GM11168 (cell line): ENCODE measurements at regions not wholly inside any gene's neighbourhood (a gene's known extent, or its start where the extent isn't known, plus 50 kb on each side); places are given as distances from the start of the nearest gene placed in this dataset.

ENCODE experiments used
- in situ Hi-C: fragments of 300-500 bp; cut with MboI; formaldehyde crosslinking; loops from one replicate; pipeline ENCODE4 v1.12.0; 2022; ENCODE audit warnings: low sequenced_read_pairs; ENCODE audit not compliant: unreplicated experiment

DNA sequence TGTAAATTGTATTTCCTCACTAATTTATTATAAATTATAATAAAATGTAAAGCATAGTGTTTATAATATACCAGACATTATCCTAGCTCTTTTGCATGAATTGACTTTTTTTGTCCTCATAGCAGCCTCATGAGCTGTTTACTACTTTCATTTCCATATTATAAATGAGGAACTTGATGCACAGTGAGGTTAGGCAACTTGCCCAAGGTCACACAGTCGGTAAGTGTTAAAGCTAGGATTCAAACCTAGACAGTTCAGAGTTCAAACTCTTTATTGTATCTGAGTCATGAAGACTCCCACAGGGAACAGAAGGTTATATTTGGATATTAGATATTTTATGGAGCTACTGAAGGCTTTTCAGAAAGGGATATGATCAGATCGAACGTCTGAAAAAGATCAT lies 322.2 kb upstream of the SATB1 start:
- in situ Hi-C loops = no loop called here

DNA sequence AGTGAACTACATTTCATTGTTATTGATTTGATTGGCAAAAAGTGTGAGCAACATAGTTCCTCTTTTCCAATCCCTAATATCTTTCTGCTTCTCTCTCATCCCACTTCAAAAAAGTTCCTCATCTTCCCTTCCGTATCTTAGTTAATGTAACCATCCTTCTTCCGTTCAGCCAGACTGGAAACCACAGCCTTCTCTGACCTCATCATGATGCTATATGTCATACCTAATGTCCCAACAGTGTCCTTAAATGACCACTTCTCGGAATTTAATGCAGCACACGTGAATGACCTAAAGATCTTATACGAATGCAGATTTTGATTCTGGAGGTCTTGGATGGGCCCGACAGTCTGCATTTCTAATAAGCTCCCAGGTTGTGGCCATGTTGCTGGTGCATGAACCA lies 320.3 kb upstream of the SATB1 start:
- in situ Hi-C loops = no loop called here

- in situ Hi-C loops = no loop called here
These were observed 319.3 kb upstream of the SATB1 start for GRCh38 chr3:18744472-18744871.

GRCh38 chr3:18743761-18744160 lies 318.6 kb upstream of the SATB1 start:
- in situ Hi-C loops = no loop called here

GRCh38 chr3:18740631-18741583 lies 315.8 kb upstream of the SATB1 start:
- in situ Hi-C loops = no loop called here

GRCh38 chr3:18739099-18739433 lies 313.9 kb upstream of the SATB1 start:
- in situ Hi-C loops = no loop called here

GRCh38 chr3:18738393-18739098 lies 313.4 kb upstream of the SATB1 start:
- in situ Hi-C loops = no loop called here

GRCh38 chr3:18735005-18735404 lies 309.9 kb upstream of the SATB1 start:
- in situ Hi-C loops = no loop called here

DNA sequence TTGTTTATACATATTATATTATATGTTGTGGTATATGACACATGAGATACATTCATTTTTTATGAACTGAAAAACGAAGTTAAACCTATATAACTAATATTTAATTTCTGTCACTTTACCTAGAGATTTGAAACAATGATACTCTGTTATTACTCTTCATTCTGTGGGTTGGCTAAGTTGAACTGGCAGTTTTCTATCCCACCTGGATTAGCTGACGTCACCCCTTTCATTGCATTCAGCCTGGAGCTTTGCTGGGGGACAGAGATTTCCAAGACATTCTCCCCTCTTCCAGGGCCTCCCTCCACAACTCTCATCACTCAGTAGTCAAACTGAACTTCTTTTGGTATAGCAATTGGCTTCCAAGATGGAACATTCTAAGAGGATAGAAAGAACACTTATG lies 309.2 kb upstream of the SATB1 start:
- in situ Hi-C loops = no loop called here

DNA sequence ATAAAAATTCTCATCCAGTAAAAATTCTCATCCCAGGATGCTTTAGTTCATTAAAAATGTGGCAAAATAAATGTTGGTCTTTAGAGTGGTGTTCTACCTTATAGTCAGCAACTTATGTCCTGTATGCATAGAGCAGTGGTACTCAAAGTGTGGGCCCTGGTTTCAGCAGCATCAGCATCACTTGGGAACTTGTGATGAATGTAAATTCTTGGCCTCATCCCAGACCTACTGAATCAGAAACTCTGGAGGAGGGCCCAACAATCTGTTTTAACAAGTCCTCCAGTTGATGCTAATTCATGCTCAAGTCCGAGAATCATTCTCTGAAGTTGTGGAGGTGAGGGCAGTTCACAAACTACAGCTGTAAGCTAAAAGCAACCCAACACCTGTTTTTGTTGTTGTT lies 307.3 kb upstream of the SATB1 start:
- in situ Hi-C loops = no loop called here

GRCh38 chr3:18730491-18730890 lies 305.4 kb upstream of the SATB1 start:
- in situ Hi-C loops = no loop called here

- in situ Hi-C loops = no loop called here
These were observed 304.5 kb upstream of the SATB1 start for GRCh38 chr3:18729671-18730070.

DNA sequence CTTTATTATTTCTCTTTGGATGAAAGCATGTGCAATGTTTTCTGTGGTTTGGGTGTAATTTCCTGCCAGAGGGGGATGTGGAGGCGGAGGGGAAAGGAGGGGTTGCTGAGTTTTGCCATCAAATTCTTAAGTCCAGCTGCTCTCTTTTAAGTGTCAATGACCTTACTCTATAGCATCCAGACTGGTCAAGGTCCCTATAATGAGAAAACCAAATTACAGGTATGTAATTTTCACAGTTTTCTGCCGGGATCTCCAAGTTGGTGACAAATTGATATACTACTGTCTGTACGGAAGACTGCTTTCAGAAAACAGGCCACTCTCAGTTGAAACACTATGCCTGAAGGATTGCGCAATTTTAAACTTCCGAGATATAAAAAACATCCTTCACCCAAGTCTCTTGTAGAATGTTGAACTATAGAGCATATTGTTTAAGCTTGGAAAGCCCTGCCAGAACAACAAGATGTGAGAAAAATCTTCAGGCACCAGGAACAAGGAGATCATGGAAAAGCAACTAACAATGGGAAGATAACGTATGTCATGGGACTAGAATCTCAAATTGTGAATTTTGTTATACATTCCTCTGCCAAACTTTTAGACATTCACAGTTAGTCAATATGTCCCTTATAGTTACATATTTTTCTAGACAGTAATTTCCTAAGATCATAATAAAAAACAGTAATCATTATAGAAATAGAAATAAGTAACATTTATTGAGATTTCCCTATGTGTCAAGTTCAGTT lies 300.7 kb upstream of the SATB1 start:
- in situ Hi-C loops = no loop called here

- in situ Hi-C loops = no loop called here
These were observed 299.3 kb upstream of the SATB1 start for GRCh38 chr3:18724456-18724855.

GRCh38 chr3:18723206-18723810 lies 298.2 kb upstream of the SATB1 start:
- in situ Hi-C loops = no loop called here

GRCh38 chr3:18720543-18720942 lies 295.4 kb upstream of the SATB1 start:
- in situ Hi-C loops = no loop called here

DNA sequence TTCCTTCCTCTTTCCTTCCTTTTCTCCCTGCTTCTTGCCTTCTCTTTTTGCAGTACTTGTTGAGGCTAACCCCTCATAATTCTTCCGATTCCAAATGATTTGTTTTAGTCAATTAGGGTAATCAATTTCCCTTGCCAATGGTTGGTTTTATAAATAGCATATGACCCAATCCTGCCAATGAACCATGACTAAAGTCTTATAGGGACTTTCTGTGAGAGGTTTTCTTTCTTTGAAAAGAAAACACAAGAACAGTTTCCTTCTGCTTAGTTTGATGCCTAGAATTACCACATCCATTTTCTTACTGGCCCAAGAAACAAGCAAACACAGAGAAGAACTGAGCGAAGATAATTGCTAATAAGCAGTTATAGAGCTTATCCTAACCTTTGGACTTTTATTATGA lies 292.5 kb upstream of the SATB1 start:
- in situ Hi-C loops = no loop called here

DNA sequence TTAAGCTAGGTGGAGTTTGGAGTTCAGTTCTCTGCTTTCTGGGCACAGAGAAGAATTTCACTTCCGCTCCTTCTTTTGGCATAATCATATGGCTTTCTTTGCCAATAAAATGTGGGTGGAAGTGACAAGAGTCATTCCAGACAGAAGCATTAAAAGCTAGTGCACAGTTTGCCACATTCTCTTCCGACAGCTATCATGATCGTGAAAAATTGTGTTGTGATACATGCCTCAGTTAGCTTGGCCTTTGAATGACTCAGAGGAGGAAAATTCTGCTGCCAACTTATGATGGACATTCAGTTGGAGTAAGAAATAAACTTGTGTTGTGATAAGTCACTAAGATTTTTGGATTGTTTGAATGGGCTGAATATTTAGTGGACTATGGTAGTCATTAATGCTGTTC lies 291.7 kb upstream of the SATB1 start:
- in situ Hi-C loops = no loop called here

GRCh38 chr3:18716101-18716500 lies 291.0 kb upstream of the SATB1 start:
- in situ Hi-C loops = no loop called here

DNA sequence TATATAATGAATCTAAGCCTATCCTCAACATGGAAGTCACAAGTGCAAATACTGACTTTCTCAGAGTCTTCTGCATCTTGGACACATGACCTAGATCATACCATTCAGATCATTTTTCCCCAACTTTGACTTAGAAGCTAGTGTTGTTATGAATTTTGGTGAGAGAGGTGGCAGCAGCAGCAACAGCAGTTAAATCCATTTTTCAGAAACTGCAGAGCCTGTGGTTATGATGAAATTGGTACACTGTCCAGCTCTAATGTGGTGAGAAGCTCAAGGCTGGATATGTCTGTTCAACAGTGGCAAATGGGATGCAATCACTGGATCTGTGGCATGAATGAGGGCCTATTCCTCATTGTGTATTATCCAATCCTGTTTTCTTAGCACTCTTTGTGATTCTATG lies 290.1 kb upstream of the SATB1 start:
- in situ Hi-C loops = no loop called here

DNA sequence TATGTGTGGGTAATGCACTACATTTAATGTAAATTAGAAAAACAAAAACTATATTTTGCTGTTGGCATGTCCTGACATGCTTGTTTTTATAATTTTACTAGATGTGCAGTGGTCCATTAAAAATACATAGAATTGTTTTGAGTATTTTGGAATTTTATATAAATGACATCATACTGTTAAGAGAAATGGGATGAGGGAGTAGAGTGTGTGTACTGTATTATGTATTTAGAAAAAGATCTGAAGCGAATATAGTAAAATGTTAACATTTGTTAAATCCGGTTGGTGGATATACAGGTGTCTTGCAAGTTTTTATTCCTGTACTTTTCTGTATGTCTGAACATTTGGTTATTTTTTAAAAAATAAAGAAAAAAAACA lies 288.4 kb upstream of the SATB1 start:
- in situ Hi-C loops = no loop called here
